Keratinocyte (primary cell): ENCODE measurements at regions not wholly inside any gene's neighbourhood (a gene's known extent, or its start where the extent isn't known, plus 50 kb on each side); places are given as distances from the start of the nearest gene placed in this dataset.

ENCODE experiments used
- DNase-seq: peaks from one replicate; pipeline ENCODE4 v3.0.0-alpha.2; 2011; ENCODE audit warnings: low read depth, missing footprints, low spot score
- FAIRE-seq: peaks from 2 replicates; lab custom pipeline; 2011; peaks lifted over from hg19 to GRCh38; lab: Jason Lieb, UNC
- H2AFZ ChIP-seq: 2 replicates; pipeline ENCODE4 v1.6.0; 2012; ENCODE audit warnings: low read length, control low read depth, inconsistent platforms; ENCODE audit not compliant: control insufficient read depth
- H3K27ac ChIP-seq: 2 replicates; pipeline ENCODE4 v1.5.1; 2011; ENCODE audit warnings: low read length; ENCODE audit not compliant: control insufficient read depth, insufficient read depth
- H3K27me3 ChIP-seq: 3 replicates; pipeline ENCODE4 v1.6.0; 2011; ENCODE audit warnings: low read length; ENCODE audit not compliant: control insufficient read depth, insufficient read depth; ENCODE audit errors: extremely low read depth
- H3K36me3 ChIP-seq, 2 experiments: 2 replicates in 1 of 2; 3 replicates in 1 of 2; pipeline ENCODE4 v1.5.1; 2011; ENCODE audit warnings: low read length in 2 of 2, mild to moderate bottlenecking in 1 of 2; ENCODE audit not compliant: control insufficient read depth in 2 of 2, insufficient read depth in 2 of 2; ENCODE audit errors: extremely low read depth in 1 of 2
- H3K4me1 ChIP-seq: 3 replicates; pipeline ENCODE4 v1.5.1; 2011; ENCODE audit warnings: low read length; ENCODE audit not compliant: control insufficient read depth, insufficient read depth; ENCODE audit errors: extremely low read depth
- H3K4me2 ChIP-seq: 3 replicates; pipeline ENCODE4 v1.6.0; 2011; ENCODE audit warnings: low read depth, low read length; ENCODE audit not compliant: control insufficient read depth, insufficient read depth; ENCODE audit errors: extremely low read depth
- H3K4me3 ChIP-seq, 3 experiments: fragments of 200-600 bp in 1 of 3; sonication (generic) in 1 of 3; 2 replicates in 2 of 3; 3 replicates in 1 of 3; pipeline ENCODE4 v1.5.1; 2011 to 2016; ENCODE audit warnings: low read length in 3 of 3, mild to moderate bottlenecking in 3 of 3, control low read depth in 2 of 3, inconsistent platforms in 1 of 3, low read depth in 1 of 3, mixed read lengths in 1 of 3, mixed run types in 1 of 3, moderate library complexity in 1 of 3; ENCODE audit not compliant: control insufficient read depth in 2 of 3, insufficient read depth in 2 of 3; ENCODE audit errors: extremely low read depth in 1 of 3
- H3K79me2 ChIP-seq: 2 replicates; pipeline ENCODE4 v1.6.0; 2012; ENCODE audit warnings: low read length; ENCODE audit not compliant: control insufficient read depth, insufficient read depth
- H3K9ac ChIP-seq: 3 replicates; pipeline ENCODE4 v1.6.0; 2011; ENCODE audit warnings: low read length; ENCODE audit not compliant: control insufficient read depth, insufficient read depth; ENCODE audit errors: extremely low read depth
- H3K9me1 ChIP-seq: 3 replicates; pipeline ENCODE4 v1.6.0; 2011; ENCODE audit warnings: low read length; ENCODE audit not compliant: control insufficient read depth, insufficient read depth; ENCODE audit errors: extremely low read depth
- H3K9me3 ChIP-seq: 2 replicates; pipeline ENCODE4 v1.5.1; 2012; ENCODE audit warnings: low read depth, low read length; ENCODE audit not compliant: control insufficient read depth
- H4K20me1 ChIP-seq: 3 replicates; pipeline ENCODE4 v1.6.0; 2011; ENCODE audit warnings: low read length; ENCODE audit not compliant: control insufficient read depth, insufficient read depth; ENCODE audit errors: extremely low read depth
- EZH2 ChIP-seq: IDR thresholded peaks from one replicate; pipeline ENCODE4 v1.6.1; 2012; ENCODE audit warnings: inconsistent platforms, mild to moderate bottlenecking, low read length, moderate library complexity
- dilution Hi-C: fragments of 300-500 bp; cut with MboI; formaldehyde crosslinking; loops from one replicate; pipeline ENCODE4 v1.7.0; 2020; ENCODE audit warnings: low sequenced_read_pairs; ENCODE audit not compliant: extremely low pct_ligation_motif_present
- TF ChIP-seq, protein P1 (sequence below), 3 experiments: IDR thresholded peaks in 1 of 3; conservative IDR thresholded peaks in 1 of 3; optimal IDR thresholded peaks in 1 of 3; 2 replicates in 2 of 3; 3 replicates in 1 of 3; pipeline versions ENCODE3 to v1.5.1; 2011; ENCODE audit warnings: low read length in 3 of 3, mild to moderate bottlenecking in 3 of 3, moderate library complexity in 2 of 3, control low read depth in 1 of 3, inconsistent platforms in 1 of 3; ENCODE audit not compliant: insufficient read depth in 2 of 3; ENCODE audit errors: extremely low read depth in 1 of 3

DNA sequence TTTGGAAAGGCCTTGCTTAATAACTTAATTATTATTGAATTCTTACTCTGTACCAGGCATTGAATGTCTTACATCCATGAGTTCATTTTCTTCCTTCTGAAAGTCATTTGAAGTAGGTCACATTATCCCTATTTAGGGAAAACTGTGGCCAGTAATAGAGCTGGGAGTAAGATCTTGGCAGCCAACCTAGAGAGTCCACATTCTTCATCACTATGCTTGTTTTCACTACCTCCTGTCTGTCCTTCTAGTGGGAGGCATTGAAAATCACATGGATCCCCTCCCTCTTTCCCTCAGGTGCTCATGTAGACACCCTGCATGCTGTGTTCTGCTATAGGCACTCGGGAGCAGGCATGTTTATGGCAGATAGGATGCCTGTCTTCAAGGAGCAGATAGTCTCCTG is 154.9 kb downstream of the EBLN2 start:
- Histone ChIP-seq H3K36me3 (no peaks in the 10 kb centered on the region), H4K20me1 (no peaks in the 10 kb centered on the region), H3K27me3 (no peaks in the 10 kb centered on the region), H3K79me2 (no peaks in the 10 kb centered on the region), H3K4me2 (no peak overlapping the region), H3K9me1 (no peaks in the 10 kb centered on the region), H3K9me3 (no peaks in the 10 kb centered on the region), H3K9ac (no peak overlapping the region), H3K4me3 (no peak overlapping the region), H3K4me1 (no peaks in the 10 kb centered on the region), H2AFZ (no peak overlapping the region), H3K27ac (no peak overlapping the region)
- TF ChIP-seq, protein P1, sequence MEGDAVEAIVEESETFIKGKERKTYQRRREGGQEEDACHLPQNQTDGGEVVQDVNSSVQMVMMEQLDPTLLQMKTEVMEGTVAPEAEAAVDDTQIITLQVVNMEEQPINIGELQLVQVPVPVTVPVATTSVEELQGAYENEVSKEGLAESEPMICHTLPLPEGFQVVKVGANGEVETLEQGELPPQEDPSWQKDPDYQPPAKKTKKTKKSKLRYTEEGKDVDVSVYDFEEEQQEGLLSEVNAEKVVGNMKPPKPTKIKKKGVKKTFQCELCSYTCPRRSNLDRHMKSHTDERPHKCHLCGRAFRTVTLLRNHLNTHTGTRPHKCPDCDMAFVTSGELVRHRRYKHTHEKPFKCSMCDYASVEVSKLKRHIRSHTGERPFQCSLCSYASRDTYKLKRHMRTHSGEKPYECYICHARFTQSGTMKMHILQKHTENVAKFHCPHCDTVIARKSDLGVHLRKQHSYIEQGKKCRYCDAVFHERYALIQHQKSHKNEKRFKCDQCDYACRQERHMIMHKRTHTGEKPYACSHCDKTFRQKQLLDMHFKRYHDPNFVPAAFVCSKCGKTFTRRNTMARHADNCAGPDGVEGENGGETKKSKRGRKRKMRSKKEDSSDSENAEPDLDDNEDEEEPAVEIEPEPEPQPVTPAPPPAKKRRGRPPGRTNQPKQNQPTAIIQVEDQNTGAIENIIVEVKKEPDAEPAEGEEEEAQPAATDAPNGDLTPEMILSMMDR (optimal IDR thresholded peaks at IDR 0.05 in 1 of 3, IDR thresholded peaks at IDR 0.05 in 1 of 3, conservative IDR thresholded peaks at IDR 0.05 in 1 of 3; ENCODE audit: extremely low read depth in 1 of 3, insufficient read depth in 2 of 3, low read length in 3 of 3), result no peak
- TF ChIP-seq EZH2, result no peak
- dilution Hi-C loops, result no loop called here
- FAIRE-seq (no peak), DNase-seq (no peak)

- Histone ChIP-seq H3K4me2 (no peak overlapping the region), H3K9ac (no peak overlapping the region), H2AFZ (no peak overlapping the region), H3K9me3 (no peaks in the 10 kb centered on the region), H3K9me1 (no peaks in the 10 kb centered on the region), H3K4me3 (no peak overlapping the region), H4K20me1 (no peaks in the 10 kb centered on the region), H3K4me1 (peaks cover 5% of the 10 kb centered on the region), H3K27me3 (no peaks in the 10 kb centered on the region), H3K36me3 (no peaks in the 10 kb centered on the region), H3K79me2 (no peaks in the 10 kb centered on the region), H3K27ac (no peak overlapping the region)
- TF ChIP-seq, protein P1 (optimal IDR thresholded peaks at IDR 0.05 in 1 of 3, IDR thresholded peaks at IDR 0.05 in 1 of 3, conservative IDR thresholded peaks at IDR 0.05 in 1 of 3; ENCODE audit: extremely low read depth in 1 of 3, insufficient read depth in 2 of 3, low read length in 3 of 3), result no peak
- no peak for TF ChIP-seq EZH2
- no peak for FAIRE-seq
- dilution Hi-C loops, result no loop called here
- DNase-seq, result no peak
Measured at GRCh38 chr3:73222126-73222525, 160.7 kb downstream of the EBLN2 start.
